ENCODE measurements at regions not wholly inside any gene's neighbourhood (a gene's known extent, or its start where the extent isn't known, plus 50 kb on each side); places are given as distances from the start of the nearest gene placed in this dataset.

GRCh38 chr2:188797371-188797770 lies 176.8 kb upstream of the COL3A1 start:
- no peak for TF ChIP-seq CTCF (IDR thresholded peaks at IDR 0.05)
- DNase-seq (ENCODE audit: low spot score) (no peak), ATAC-seq (ENCODE audit: low FRiP score) (no peak)

- DNase-seq (ENCODE audit: low spot score) = no peak
- no peak for ATAC-seq (ENCODE audit: low FRiP score)
- no peak for TF ChIP-seq CTCF (IDR thresholded peaks at IDR 0.05)
Observed at GRCh38 chr2:188798159-188798558, 176.0 kb upstream of the COL3A1 start.

GRCh38 chr2:188805219-188805618 lies 169.0 kb upstream of the COL3A1 start:
- no peak for TF ChIP-seq CTCF (IDR thresholded peaks at IDR 0.05)
- ATAC-seq (ENCODE audit: low FRiP score) (no peak), DNase-seq (ENCODE audit: low spot score) (no peak)

GRCh38 chr2:188808947-188809355 lies 165.2 kb upstream of the COL3A1 start:
- DNase-seq (ENCODE audit: low spot score) (no peak), ATAC-seq (ENCODE audit: low FRiP score) (no peak)
- no peak for TF ChIP-seq CTCF (IDR thresholded peaks at IDR 0.05)

- no peak for TF ChIP-seq CTCF (IDR thresholded peaks at IDR 0.05)
- DNase-seq (ENCODE audit: low spot score) = no peak
- ATAC-seq (ENCODE audit: low FRiP score) = no peak
Observed at GRCh38 chr2:188810586-188810985, 163.6 kb upstream of the COL3A1 start.

- DNase-seq (ENCODE audit: low spot score) (no peak), ATAC-seq (ENCODE audit: low FRiP score) (peak; percentile 83)
- TF ChIP-seq CTCF (IDR thresholded peaks at IDR 0.05) = no peak
Observed at GRCh38 chr2:188811522-188811921, 162.7 kb upstream of the COL3A1 start.

GRCh38 chr2:188813315-188813714 lies 160.9 kb upstream of the COL3A1 start:
- DNase-seq (ENCODE audit: low spot score) = no peak
- no peak for ATAC-seq (ENCODE audit: low FRiP score)
- no peak for TF ChIP-seq CTCF (IDR thresholded peaks at IDR 0.05)
